Caco-2 (cell line): ENCODE measurements at regions not wholly inside any gene's neighbourhood (a gene's known extent, or its start where the extent isn't known, plus 50 kb on each side); places are given as distances from the start of the nearest gene placed in this dataset.

Source experiments
- BruUV-seq: library from RNA; stranded (reverse); fragments of 400-500 nt; replicated peaks from 2 replicates; lab custom pipeline; 2021; lab: Mats Ljungman, UMichigan
- CTCF ChIA-PET: fragments of 300-600 bp; sonication (Branson Sonifier 250); formaldehyde crosslinking; loops from one replicate; lab custom pipeline; 2022; ENCODE audit warnings: antibody characterized with exemption; lab: Charles Lee
- POLR2A ChIA-PET: fragments of 300-600 bp; sonication (Branson Sonifier 250); formaldehyde crosslinking; loops from one replicate; lab custom pipeline; 2022; ENCODE audit warnings: antibody characterized with exemption; lab: Charles Lee
- DNase-seq, 2 experiments: peaks; one replicate each; pipeline versions ENCODE4 v3.0.0 to v3.0.0-alpha.2; 2020 to 2022
- H3K27me3 ChIP-seq: replicated peaks from 2 replicates; pipeline ENCODE4 v1.6.0; 2011; ENCODE audit warnings: low read length; ENCODE audit not compliant: control insufficient read depth, insufficient read depth
- H3K36me3 ChIP-seq: 2 replicates; pipeline ENCODE4 v1.5.1; 2011; ENCODE audit warnings: low read length; ENCODE audit not compliant: control insufficient read depth, insufficient read depth
- H3K4me1 ChIP-seq: fragments of 250-450 bp; sonication (Bioruptor Pico); 2 replicates; pipeline ENCODE4 v1.5.1; 2020; ENCODE audit warnings: mild to moderate bottlenecking
- H3K4me3 ChIP-seq: 2 replicates; pipeline ENCODE4 v1.5.1; 2011; ENCODE audit warnings: low read depth, mild to moderate bottlenecking, control low read depth, low read length
- H3K9me3 ChIP-seq: fragments of 250-450 bp; sonication (Bioruptor Pico); 2 replicates; pipeline ENCODE4 v1.5.1; 2020; ENCODE audit warnings: mild to moderate bottlenecking, moderate library complexity
- H3K27ac Mint-ChIP-seq: one replicate; pipeline ENCODE4 v1.8.0; 2022; ENCODE audit warnings: mixed read lengths; ENCODE audit not compliant: unreplicated experiment
- H3K27me3 Mint-ChIP-seq: one replicate; pipeline ENCODE4 v1.8.0; 2022; ENCODE audit warnings: mixed read lengths; ENCODE audit not compliant: insufficient read depth, unreplicated experiment
- H3K36me3 Mint-ChIP-seq: one replicate; pipeline ENCODE4 v1.8.0; 2022; ENCODE audit warnings: mild to moderate bottlenecking, mixed read lengths; ENCODE audit not compliant: insufficient read depth, unreplicated experiment
- H3K4me1 Mint-ChIP-seq: one replicate; pipeline ENCODE4 v1.8.0; 2022; ENCODE audit warnings: low read depth, mixed read lengths; ENCODE audit not compliant: unreplicated experiment
- H3K4me3 Mint-ChIP-seq: one replicate; pipeline ENCODE4 v1.8.0; 2022; ENCODE audit warnings: mild to moderate bottlenecking, moderate library complexity, mixed read lengths; ENCODE audit not compliant: unreplicated experiment
- H3K9me3 Mint-ChIP-seq: one replicate; pipeline ENCODE4 v1.8.0; 2022; ENCODE audit warnings: mixed read lengths; ENCODE audit not compliant: unreplicated experiment
- intact Hi-C: fragments of 100-400 bp; cut with micrococcal nuclease; formaldehyde crosslinking; loops from one replicate; pipeline ENCODE4 v1.10.0; 2022; ENCODE audit not compliant: unreplicated experiment
- TF ChIP-seq, protein P1 (sequence below), 2 experiments: fragments of 200-600 bp in 1 of 2; IDR thresholded peaks; 1 replicate in 1 of 2; 2 replicates in 1 of 2; pipeline versions ENCODE4 v1.5.1 to v1.8.0; 2011 to 2022; ENCODE audit warnings: antibody characterized with exemption in 1 of 2, control low read depth in 1 of 2, inconsistent platforms in 1 of 2, low read depth in 1 of 2, low read length in 1 of 2, mild to moderate bottlenecking in 1 of 2, moderate library complexity in 1 of 2; ENCODE audit not compliant: insufficient read depth in 1 of 2, severe bottlenecking in 1 of 2, unreplicated experiment in 1 of 2

GRCh38 chr3:82960379-82960778 lies 1198.9 kb upstream of the GBE1 start:
- TF ChIP-seq, protein P1, sequence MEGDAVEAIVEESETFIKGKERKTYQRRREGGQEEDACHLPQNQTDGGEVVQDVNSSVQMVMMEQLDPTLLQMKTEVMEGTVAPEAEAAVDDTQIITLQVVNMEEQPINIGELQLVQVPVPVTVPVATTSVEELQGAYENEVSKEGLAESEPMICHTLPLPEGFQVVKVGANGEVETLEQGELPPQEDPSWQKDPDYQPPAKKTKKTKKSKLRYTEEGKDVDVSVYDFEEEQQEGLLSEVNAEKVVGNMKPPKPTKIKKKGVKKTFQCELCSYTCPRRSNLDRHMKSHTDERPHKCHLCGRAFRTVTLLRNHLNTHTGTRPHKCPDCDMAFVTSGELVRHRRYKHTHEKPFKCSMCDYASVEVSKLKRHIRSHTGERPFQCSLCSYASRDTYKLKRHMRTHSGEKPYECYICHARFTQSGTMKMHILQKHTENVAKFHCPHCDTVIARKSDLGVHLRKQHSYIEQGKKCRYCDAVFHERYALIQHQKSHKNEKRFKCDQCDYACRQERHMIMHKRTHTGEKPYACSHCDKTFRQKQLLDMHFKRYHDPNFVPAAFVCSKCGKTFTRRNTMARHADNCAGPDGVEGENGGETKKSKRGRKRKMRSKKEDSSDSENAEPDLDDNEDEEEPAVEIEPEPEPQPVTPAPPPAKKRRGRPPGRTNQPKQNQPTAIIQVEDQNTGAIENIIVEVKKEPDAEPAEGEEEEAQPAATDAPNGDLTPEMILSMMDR (IDR thresholded peaks at IDR 0.05; ENCODE audit: insufficient read depth in 1 of 2, low read depth in 1 of 2, low read length in 1 of 2, severe bottlenecking in 1 of 2, unreplicated experiment in 1 of 2): no peak
- H3K4me3 ChIP-seq: no peak overlapping the region
- H3K4me3 Mint-ChIP-seq: no peak overlapping the region

DNA sequence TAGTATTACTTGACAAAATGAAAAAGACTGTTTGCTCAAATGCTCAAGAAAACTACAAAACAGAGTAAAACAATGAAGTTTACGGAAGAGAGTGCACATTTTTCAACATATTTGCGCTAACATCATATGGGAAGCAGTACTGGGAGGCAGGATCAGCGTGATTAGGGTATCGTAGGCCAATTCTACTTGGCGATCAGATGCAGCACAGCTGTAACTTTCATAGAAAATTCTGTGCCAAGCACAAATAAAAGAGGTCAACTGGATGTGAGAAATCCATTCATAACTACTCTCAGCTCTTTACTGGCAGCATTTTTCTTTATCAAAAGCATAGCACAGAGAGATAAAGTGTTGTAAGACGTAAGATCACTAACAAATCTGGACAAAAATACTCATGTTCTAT lies 1196.3 kb upstream of the GBE1 start:
- no peaks in the 10 kb centered on the region for H3K4me1 Mint-ChIP-seq
- POLR2A ChIA-PET: no interaction called here
- H3K9me3 ChIP-seq: no peaks in the 10 kb centered on the region
- no TSS peak for BruUV-seq
- no peaks in the 10 kb centered on the region for H3K36me3 Mint-ChIP-seq
- H3K4me3 Mint-ChIP-seq: no peak overlapping the region
- H3K4me1 ChIP-seq: no peaks in the 10 kb centered on the region
- H3K36me3 ChIP-seq: no peaks in the 10 kb centered on the region
- H3K27me3 Mint-ChIP-seq: no peaks in the 10 kb centered on the region
- H3K9me3 Mint-ChIP-seq: no peaks in the 10 kb centered on the region
- DNase-seq: no peak
- CTCF ChIA-PET: no interaction called here
- intact Hi-C loops: no loop called here
- TF ChIP-seq, protein P1 (IDR thresholded peaks at IDR 0.05; ENCODE audit: insufficient read depth in 1 of 2, low read depth in 1 of 2, low read length in 1 of 2, severe bottlenecking in 1 of 2, unreplicated experiment in 1 of 2): no peak
- H3K27me3 ChIP-seq: no peaks in the 10 kb centered on the region
- no peak overlapping the region for H3K27ac Mint-ChIP-seq
- no peak overlapping the region for H3K4me3 ChIP-seq

More at GRCh38 chr3:82960379-82960778, 1198.9 kb upstream of the GBE1 start:
- ChIA-PET POLR2A (no interaction called here), CTCF (no interaction called here)
- no peaks in the 10 kb centered on the region for H3K36me3 Mint-ChIP-seq
- H3K9me3 ChIP-seq: no peaks in the 10 kb centered on the region
- no peaks in the 10 kb centered on the region for H3K36me3 ChIP-seq
- no peaks in the 10 kb centered on the region for H3K4me1 ChIP-seq
- no peaks in the 10 kb centered on the region for H3K9me3 Mint-ChIP-seq
- no peaks in the 10 kb centered on the region for H3K4me1 Mint-ChIP-seq
- intact Hi-C loops: no loop called here
- no peak for DNase-seq
- H3K27me3 Mint-ChIP-seq: no peaks in the 10 kb centered on the region
- no TSS peak for BruUV-seq
- H3K27me3 ChIP-seq: no peaks in the 10 kb centered on the region
- H3K27ac Mint-ChIP-seq: no peak overlapping the region

DNA sequence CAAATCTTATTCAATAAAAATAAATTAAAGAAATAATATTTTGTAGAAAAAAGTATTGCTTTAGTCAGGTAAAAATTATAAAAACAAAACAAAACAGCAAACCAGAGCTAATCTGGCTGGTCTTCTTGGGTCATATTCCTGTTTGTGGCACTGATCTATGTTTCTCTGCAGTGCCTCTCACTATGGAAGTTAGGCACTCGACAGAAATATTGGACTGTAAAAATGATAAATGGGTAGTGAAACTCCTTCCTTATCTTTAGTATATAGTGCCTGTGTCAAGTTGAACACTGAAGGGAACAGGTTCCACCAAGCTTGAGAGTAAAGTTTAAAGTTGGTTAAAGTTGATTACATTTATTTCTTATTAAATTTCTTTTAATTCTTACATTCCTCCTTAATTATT lies 1195.6 kb upstream of the GBE1 start:
- Histone ChIP-seq H3K4me3 (no peak overlapping the region), H3K36me3 (no peaks in the 10 kb centered on the region), H3K9me3 (no peaks in the 10 kb centered on the region), H3K27me3 (no peaks in the 10 kb centered on the region), H3K4me1 (no peaks in the 10 kb centered on the region)
- no peak overlapping the region for H3K27ac Mint-ChIP-seq
- no TSS peak for BruUV-seq
- TF ChIP-seq, protein P1 (IDR thresholded peaks at IDR 0.05; ENCODE audit: insufficient read depth in 1 of 2, low read depth in 1 of 2, low read length in 1 of 2, severe bottlenecking in 1 of 2, unreplicated experiment in 1 of 2): no peak
- no peaks in the 10 kb centered on the region for H3K27me3 Mint-ChIP-seq
- DNase-seq: no peak
- H3K36me3 Mint-ChIP-seq: no peaks in the 10 kb centered on the region
- H3K4me1 Mint-ChIP-seq: no peaks in the 10 kb centered on the region
- ChIA-PET CTCF (no interaction called here), POLR2A (no interaction called here)
- intact Hi-C loops: no loop called here
- no peaks in the 10 kb centered on the region for H3K9me3 Mint-ChIP-seq
- H3K4me3 Mint-ChIP-seq: no peak overlapping the region
